ENCODE measurements at regions not wholly inside any gene's neighbourhood (a gene's known extent, or its start where the extent isn't known, plus 50 kb on each side); places are given as distances from the start of the nearest gene placed in this dataset.
A peak's percentile ranks its signal among the peaks of the same experiment; 100 is the strongest.

DNA sequence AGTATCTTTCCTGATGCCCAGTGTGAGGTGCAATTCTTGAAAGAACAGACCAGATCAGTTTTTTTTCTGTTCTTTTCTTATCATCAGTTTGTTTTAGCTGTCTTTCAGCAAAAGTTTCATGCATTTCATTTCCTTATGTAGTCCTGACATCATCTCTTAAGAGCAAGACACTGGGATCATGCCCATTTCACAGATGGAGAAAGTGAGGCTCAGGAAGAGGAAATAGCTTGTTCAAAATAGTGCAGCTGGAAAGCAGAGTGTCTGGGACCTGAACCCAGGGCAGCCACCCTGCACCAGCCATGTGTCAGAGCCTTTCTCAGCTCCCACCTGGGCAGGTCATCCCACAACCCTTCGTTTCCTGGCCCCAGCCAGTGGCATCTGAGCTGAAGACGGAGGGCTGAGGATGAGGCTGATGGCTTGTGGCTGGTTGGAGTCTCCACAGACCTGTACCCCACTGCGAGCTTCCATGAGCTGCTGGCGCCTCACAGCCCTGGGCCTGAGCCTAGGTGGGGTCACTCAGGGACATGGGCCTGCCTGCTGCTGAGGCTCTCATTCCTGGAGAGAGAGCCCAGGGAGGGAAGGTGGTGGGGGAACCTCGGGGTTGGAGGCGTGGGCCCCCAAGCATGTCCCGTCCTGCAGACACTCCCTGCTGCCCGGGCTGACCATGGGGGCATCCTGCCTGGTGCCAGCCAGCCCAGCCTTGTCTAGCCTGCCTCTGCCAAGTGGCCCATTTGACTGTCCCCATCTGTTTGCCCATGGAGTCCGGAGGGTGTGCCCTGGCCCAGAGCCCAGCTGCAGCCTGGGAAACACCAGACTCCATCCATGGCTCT lies 61.8 kb downstream of the SMIM38 start:
- 60 to 63% methylated on average over 9 of the region's 9 CpGs for WGBS, 2 donors
- intact Hi-C loops (cut with DNase I; ENCODE audit: low total_unique reads), result no loop called here
- peak in 1 of 2 donors; percentile 59 for DNase-seq (ENCODE audit: low spot score in 2 of 2)
- TF ChIP-seq, protein P1, sequence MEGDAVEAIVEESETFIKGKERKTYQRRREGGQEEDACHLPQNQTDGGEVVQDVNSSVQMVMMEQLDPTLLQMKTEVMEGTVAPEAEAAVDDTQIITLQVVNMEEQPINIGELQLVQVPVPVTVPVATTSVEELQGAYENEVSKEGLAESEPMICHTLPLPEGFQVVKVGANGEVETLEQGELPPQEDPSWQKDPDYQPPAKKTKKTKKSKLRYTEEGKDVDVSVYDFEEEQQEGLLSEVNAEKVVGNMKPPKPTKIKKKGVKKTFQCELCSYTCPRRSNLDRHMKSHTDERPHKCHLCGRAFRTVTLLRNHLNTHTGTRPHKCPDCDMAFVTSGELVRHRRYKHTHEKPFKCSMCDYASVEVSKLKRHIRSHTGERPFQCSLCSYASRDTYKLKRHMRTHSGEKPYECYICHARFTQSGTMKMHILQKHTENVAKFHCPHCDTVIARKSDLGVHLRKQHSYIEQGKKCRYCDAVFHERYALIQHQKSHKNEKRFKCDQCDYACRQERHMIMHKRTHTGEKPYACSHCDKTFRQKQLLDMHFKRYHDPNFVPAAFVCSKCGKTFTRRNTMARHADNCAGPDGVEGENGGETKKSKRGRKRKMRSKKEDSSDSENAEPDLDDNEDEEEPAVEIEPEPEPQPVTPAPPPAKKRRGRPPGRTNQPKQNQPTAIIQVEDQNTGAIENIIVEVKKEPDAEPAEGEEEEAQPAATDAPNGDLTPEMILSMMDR (IDR thresholded peaks at IDR 0.05), result no peak
- no peak for TF ChIP-seq POLR2A (IDR thresholded peaks at IDR 0.05)
- no peak overlapping the region for H3K4me3 ChIP-seq (ENCODE audit: low read depth, poor library complexity, severe bottlenecking)

DNA sequence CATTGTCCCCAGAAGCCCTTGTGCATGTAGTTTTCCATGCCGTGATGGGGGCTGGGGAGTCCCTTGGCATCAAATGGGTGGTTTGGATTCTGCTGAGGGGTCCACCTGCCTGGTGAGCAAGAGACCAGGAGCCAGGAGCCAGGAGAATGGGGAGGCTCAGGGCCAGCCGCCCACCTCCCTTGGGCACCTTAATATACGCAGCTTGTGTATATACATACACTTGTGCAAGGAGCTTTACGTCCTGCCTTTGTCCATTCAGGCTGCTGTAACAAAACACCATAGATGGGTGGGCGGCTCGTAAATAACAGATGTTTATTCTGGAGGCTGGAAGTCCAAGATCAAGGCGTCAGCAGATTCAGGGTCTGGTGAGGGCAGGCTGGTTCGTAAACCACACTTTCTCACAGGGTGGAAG lies 62.5 kb downstream of the SMIM38 start:
- 79 to 81% methylated on average over 8 of the region's 8 CpGs for WGBS, 2 donors
- TF ChIP-seq POLR2A (IDR thresholded peaks at IDR 0.05), result no peak
- TF ChIP-seq, protein P1 (IDR thresholded peaks at IDR 0.05), result no peak
- peak in 1 of 2 donors; percentile 76 for DNase-seq (ENCODE audit: low spot score in 2 of 2)
- no peak overlapping the region for H3K4me3 ChIP-seq (ENCODE audit: low read depth, poor library complexity, severe bottlenecking)
- intact Hi-C loops (cut with DNase I; ENCODE audit: low total_unique reads), result no loop called here

DNA sequence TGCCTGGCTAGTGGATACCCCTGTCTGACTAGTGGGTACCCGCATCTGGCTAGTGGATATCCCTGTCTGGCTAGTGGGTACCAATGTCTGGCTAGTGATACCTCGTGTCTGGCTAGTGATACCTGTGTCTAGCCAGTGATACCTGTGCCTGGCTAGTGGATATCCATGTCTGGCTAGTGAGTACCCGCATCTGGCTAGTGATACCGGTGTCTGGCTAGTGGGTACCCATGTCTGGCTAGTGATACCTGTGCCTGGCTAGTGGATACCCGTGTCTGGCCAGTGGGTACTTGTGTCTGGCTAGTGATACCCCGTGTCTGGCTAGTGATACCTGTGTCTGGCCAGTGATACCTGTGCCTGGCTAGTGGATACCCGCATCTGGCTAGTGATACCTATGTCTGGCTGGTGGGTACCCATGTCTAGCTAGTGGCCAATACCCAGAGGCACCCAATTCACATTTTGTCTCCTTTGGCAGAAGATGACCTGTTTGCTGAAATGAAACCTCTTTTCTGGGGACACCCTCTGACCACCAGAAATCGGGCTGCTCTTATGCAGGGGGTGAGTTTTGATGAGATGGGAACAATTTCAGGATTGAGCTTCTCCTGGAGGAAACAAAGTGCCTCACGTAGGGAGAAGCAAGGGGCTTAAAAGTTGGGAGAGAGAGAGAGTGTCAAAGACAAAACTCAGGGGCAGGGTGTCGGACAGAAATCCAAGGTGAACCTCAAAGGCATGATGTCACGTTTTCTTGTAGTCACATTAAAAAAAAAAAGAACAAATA lies 63.4 kb downstream of the SMIM38 start:
- 86 to 87% methylated on average over 11 of the region's 11 CpGs for WGBS, 2 donors
- TF ChIP-seq, protein P1 (IDR thresholded peaks at IDR 0.05), result no peak
- no peak for TF ChIP-seq POLR2A (IDR thresholded peaks at IDR 0.05)

DNA sequence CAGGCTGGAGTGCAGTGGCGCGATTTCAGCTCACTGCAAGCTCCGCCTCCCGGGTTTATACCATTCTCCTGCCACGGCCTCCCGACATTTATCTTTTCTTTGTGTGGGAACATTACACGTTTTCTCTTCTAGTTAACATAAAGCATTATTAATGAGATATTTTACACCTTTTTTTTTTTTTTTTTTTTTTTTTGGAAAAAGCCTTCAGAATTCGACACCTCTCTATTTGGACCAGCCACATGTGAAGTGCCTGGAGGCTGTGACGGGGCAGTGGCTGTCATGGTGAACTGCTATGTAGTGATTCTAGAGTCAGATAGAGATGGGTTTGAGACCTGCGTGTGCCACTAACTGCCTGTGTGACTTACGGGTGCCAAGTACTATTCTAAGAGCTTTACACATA lies 64.3 kb downstream of the SMIM38 start:
- TF ChIP-seq, protein P1 (IDR thresholded peaks at IDR 0.05), result no peak
- no peak for TF ChIP-seq POLR2A (IDR thresholded peaks at IDR 0.05)
- intact Hi-C loops (cut with DNase I; ENCODE audit: low total_unique reads), result no loop called here
- no peak overlapping the region for H3K4me3 ChIP-seq (ENCODE audit: low read depth, poor library complexity, severe bottlenecking)
- DNase-seq (ENCODE audit: low spot score in 2 of 2), result peak in 1 of 2 donors; percentile 8
- WGBS, 2 donors, result 65 to 71% methylated on average over 11 of the region's 11 CpGs

More for the DNA sequence above, 63.4 kb downstream of the SMIM38 start:
- no peak overlapping the region for H3K4me3 ChIP-seq (ENCODE audit: low read depth, poor library complexity, severe bottlenecking)
- peak in 1 of 2 donors; percentile 68 for DNase-seq (ENCODE audit: low spot score in 2 of 2)
- intact Hi-C loops (cut with DNase I; ENCODE audit: low total_unique reads), result no loop called here

DNA sequence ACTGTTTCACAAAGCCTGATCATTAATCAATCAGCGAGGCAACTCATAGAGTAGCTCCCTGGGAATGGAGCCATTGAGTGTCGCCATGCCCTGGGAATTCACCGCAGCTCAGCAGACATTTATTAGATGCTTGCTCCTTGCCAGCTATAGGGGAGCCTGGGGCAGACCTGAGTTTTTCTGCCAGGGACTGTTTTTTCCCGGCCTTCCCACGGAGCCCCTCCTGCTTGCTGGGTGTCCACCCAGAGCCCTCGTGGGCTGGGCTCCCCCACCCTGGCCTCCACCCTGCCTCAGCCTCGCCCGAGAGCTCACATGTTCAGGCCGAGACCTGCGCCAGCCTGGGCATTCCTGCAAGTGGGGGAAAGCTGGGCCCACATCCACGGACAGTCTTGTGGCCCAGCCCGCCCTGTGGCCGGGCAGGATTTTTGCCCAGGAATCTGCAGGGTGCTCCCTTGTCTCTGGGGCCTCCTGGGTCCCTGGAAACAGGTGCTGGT lies 64.9 kb downstream of the SMIM38 start:
- peak; percentile 36 to 86 for DNase-seq (ENCODE audit: low spot score in 2 of 2)
- 32 to 40% methylated on average over 11 to 13 of the region's 13 CpGs for WGBS, 2 donors
- intact Hi-C loops (cut with DNase I; ENCODE audit: low total_unique reads), result no loop called here
- no peak overlapping the region for H3K4me3 ChIP-seq (ENCODE audit: low read depth, poor library complexity, severe bottlenecking)
- TF ChIP-seq, protein P1 (IDR thresholded peaks at IDR 0.05), result no peak
- no peak for TF ChIP-seq POLR2A (IDR thresholded peaks at IDR 0.05)
